ENCODE measurements at regions not wholly inside any gene's neighbourhood (a gene's known extent, or its start where the extent isn't known, plus 50 kb on each side); places are given as distances from the start of the nearest gene placed in this dataset.

- TF ChIP-seq POLR2A (IDR thresholded peaks at IDR 0.05) (no peak), CTCF (IDR thresholded peaks at IDR 0.05) (no peak), EP300 (IDR thresholded peaks at IDR 0.05) (no peak)
These were observed 598.3 kb upstream of the CAMK1G start for GRCh38 chr1:208985231-208985630.
